HUES6 (cell line): ENCODE measurements at regions not wholly inside any gene's neighbourhood (a gene's known extent, or its start where the extent isn't known, plus 50 kb on each side); places are given as distances from the start of the nearest gene placed in this dataset.

Experiments
- H3K27ac ChIP-seq: 2 replicates; pipeline ENCODE4 v1.7.0; 2013; ENCODE audit warnings: low read depth, mild to moderate bottlenecking, low read length, inconsistent platforms
- H3K27me3 ChIP-seq: 2 replicates; pipeline ENCODE4 v1.6.1; 2013; ENCODE audit warnings: low read length; ENCODE audit not compliant: control insufficient read depth, insufficient read depth
- H3K36me3 ChIP-seq: 2 replicates; pipeline ENCODE4 v1.6.1; 2013; ENCODE audit warnings: low read length; ENCODE audit not compliant: control insufficient read depth, insufficient read depth
- H3K4me1 ChIP-seq: 2 replicates; pipeline ENCODE4 v1.6.1; 2013; ENCODE audit warnings: low read length; ENCODE audit not compliant: control insufficient read depth, insufficient read depth
- H3K4me3 ChIP-seq: 2 replicates; pipeline ENCODE4 v1.5.1; 2013; ENCODE audit warnings: low read depth, low read length
- H3K9ac ChIP-seq: one replicate; pipeline ENCODE4 v1.6.1; 2013; ENCODE audit warnings: mild to moderate bottlenecking, low read length
- H3K9me3 ChIP-seq: 2 replicates; pipeline ENCODE4 v1.6.1; 2013; ENCODE audit warnings: low read depth, low read length; ENCODE audit not compliant: control insufficient read depth, insufficient read depth

DNA sequence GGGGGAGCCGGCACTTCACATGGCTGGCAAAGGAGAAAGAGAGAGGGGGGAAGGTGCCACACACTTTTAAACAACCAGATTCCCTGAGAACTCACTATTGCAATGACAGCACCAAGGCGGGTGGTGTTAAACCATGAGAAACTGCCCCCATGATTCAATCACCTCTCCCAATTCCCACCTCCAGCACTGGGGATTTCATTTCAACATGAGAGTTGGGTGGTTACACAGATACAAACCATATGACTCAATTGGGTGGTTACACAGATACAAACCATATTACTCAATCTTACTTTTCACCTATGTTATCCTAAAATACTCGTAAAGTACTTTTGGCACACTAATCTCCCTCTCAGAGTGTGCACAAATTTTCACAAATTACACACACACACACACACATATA lies 1097.5 kb upstream of the TMPRSS15 start:
- H3K9ac ChIP-seq, result no peak overlapping the region
- H3K27me3 ChIP-seq, result no peaks in the 10 kb centered on the region
- H3K4me1 ChIP-seq, result no peaks in the 10 kb centered on the region
- no peaks in the 10 kb centered on the region for H3K36me3 ChIP-seq
- H3K4me3 ChIP-seq, result no peak overlapping the region
- H3K27ac ChIP-seq, result no peak overlapping the region
- H3K9me3 ChIP-seq, result no peaks in the 10 kb centered on the region

DNA sequence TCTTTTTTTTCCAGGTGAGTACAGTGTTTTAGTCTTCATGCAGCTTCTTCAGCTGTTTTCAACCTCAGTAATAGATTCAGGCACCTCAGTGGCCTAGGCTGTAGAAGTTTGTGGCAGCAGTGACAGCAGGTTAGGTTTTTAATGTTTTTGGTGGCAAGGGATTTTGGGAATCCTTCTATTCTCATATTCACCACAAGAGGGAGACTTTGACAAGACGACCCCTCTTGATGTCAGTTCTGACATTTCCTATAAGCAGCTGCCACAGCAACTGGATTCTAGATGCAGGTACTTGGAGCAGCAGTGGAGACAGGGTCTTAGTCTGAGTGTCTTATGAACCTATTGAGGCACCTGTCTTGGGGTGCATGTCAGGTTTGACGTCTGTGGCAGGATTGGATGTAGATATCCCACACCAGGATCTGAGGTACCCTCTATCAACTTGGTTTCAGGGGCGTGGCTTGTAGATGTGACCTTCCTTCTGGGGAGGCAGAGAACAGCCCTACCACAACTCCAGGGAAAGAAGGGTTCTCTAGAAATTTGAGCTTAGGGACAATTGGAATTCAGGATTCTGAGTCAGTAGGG lies 1104.2 kb upstream of the TMPRSS15 start:
- no peaks in the 10 kb centered on the region for H3K9me3 ChIP-seq
- no peaks in the 10 kb centered on the region for H3K4me1 ChIP-seq
- H3K9ac ChIP-seq, result no peak overlapping the region
- H3K27ac ChIP-seq, result no peak overlapping the region
- no peaks in the 10 kb centered on the region for H3K36me3 ChIP-seq
- H3K27me3 ChIP-seq, result no peaks in the 10 kb centered on the region
- no peak overlapping the region for H3K4me3 ChIP-seq

DNA sequence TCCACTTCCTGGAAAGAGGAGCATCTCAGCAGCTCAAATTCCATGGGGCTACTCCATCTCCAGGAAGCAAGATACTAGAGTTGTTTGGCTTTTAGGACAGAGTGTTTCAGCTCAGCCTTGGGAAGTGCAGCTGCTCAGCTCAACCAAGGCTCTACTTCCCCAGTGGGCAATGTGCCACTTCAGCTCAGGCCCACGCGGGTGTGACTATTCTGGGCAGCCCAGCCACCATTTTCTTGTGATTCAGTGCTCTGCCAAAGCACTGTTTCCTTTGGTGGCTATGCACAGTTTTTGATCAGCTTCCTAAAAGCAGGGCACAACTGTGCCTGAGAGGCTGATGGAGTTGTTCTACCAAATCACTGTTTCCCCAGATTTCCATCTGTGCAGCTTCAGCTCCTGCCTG lies 1104.9 kb upstream of the TMPRSS15 start:
- Histone ChIP-seq H3K27ac (no peak overlapping the region), H3K9ac (no peak overlapping the region), H3K27me3 (no peaks in the 10 kb centered on the region), H3K36me3 (no peaks in the 10 kb centered on the region), H3K4me3 (no peak overlapping the region), H3K4me1 (no peaks in the 10 kb centered on the region), H3K9me3 (no peaks in the 10 kb centered on the region)

DNA sequence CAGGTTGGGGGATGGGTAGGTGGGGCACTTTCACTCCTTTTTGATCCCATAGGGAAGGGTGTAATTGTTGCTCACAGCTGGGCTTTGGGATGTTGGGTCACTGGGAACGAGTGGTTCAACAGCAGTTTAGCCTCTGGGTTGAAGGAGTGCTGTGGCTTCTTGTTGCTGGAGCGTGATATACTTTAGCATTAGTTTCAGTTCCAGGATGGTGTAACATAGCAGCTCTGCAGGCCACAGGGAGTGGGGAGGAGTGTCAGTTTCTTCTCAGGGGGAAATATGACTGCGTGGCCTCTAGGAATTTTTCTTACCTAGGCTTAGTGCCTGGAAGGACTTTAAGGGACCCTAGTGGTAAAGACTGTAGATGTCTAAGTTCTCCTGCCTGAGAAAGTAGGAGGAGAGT lies 1105.3 kb upstream of the TMPRSS15 start:
- no peaks in the 10 kb centered on the region for H3K9me3 ChIP-seq
- H3K27ac ChIP-seq, result no peak overlapping the region
- no peaks in the 10 kb centered on the region for H3K36me3 ChIP-seq
- no peaks in the 10 kb centered on the region for H3K4me1 ChIP-seq
- H3K4me3 ChIP-seq, result no peak overlapping the region
- H3K27me3 ChIP-seq, result no peaks in the 10 kb centered on the region
- H3K9ac ChIP-seq, result no peak overlapping the region

DNA sequence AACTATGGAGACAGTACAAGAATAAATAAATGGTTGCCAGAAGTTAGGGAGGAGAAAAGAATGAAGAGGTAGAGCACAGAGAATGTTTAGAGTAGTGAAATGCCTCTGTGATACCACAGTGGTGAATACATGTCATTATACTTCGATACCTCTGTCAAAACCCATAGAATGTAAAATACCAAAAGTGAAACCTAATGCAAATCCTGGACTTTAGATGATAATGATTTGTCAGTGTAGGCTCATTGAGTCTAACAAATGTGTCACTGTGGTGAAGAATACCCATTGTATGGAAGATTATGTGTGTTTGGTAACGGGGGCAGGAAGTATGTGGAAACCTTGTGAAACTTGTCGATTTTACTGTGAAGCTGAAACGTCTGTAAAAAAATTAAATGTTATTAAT lies 1106.5 kb upstream of the TMPRSS15 start:
- 0 out of 2 replicates have a peak, but pooled peaks cover under 1% of the 10 kb centered on the region for H3K9me3 ChIP-seq
- H3K27me3 ChIP-seq, result no peaks in the 10 kb centered on the region
- H3K9ac ChIP-seq, result no peak overlapping the region
- no peak overlapping the region for H3K4me3 ChIP-seq
- H3K27ac ChIP-seq, result no peak overlapping the region
- H3K36me3 ChIP-seq, result no peaks in the 10 kb centered on the region
- no peaks in the 10 kb centered on the region for H3K4me1 ChIP-seq

DNA sequence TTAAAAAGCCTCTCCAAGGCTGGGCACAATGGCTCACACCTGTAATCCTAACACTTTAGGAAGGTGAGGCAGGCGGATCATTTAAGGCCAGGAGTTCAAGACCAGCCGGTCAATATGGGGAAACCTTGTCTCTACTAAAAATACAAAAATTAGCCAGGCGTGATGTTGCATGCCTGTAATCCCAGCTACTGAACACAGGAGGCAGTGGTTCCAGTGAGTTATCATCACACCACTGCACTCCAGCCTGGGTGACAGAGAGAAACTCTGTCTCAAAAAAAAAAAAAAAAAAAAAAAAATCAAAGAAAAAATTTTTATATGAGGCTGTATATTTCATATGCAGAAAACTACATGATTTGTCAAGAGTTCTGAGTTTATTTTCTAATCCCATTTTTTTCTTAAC lies 1107.1 kb upstream of the TMPRSS15 start:
- H3K9me3 ChIP-seq, result 0 out of 2 replicates have a peak, but pooled peaks cover 4% of the 10 kb centered on the region
- no peak overlapping the region for H3K27ac ChIP-seq
- no peaks in the 10 kb centered on the region for H3K36me3 ChIP-seq
- no peak overlapping the region for H3K9ac ChIP-seq
- no peaks in the 10 kb centered on the region for H3K27me3 ChIP-seq
- no peaks in the 10 kb centered on the region for H3K4me1 ChIP-seq
- H3K4me3 ChIP-seq, result no peak overlapping the region

DNA sequence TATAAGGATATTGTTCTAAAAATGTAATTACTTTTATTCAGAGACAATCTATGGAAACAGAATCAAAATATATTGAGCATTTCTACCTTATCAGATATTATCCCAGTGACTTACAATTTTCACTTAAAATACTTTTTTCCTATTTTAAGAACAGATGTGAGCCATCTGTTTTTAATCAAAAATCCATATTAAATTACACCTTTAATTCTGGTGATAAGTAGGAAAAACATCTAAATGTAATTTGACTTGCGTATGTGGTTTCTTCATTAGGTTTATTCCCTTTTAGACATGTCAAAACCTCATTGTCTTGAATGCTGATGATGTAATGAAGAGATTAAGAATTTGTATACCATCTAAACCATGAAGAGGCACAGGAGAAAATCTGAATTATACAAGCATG lies 1118.8 kb upstream of the TMPRSS15 start:
- no peaks in the 10 kb centered on the region for H3K4me1 ChIP-seq

DNA sequence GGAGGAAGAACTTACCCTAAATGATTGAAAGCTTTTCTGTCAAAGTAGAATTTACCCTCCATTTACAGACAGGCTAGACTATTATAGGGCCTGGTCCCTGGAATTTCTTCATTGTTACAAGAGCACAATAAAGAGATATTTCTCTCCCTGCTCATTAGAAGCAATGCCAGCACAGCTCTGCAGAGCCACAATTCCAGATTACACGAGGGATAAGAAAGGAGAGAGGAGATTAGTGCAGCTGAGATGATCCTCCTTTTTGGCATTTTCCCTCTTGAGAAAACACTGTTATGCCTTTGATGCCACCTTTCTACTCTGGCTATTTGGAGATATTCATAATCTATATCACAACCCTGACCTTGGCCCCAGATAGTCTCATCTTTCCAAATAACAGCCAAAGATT lies 1119.5 kb upstream of the TMPRSS15 start:
- H3K4me3 ChIP-seq, result no peak overlapping the region
- no peaks in the 10 kb centered on the region for H3K27me3 ChIP-seq
- no peaks in the 10 kb centered on the region for H3K4me1 ChIP-seq
- no peak overlapping the region for H3K27ac ChIP-seq
- no peaks in the 10 kb centered on the region for H3K36me3 ChIP-seq
- no peak overlapping the region for H3K9ac ChIP-seq
- H3K9me3 ChIP-seq, result no peaks in the 10 kb centered on the region

More for the DNA sequence above, 1118.8 kb upstream of the TMPRSS15 start:
- Histone ChIP-seq H3K36me3 (no peaks in the 10 kb centered on the region), H3K4me3 (no peak overlapping the region), H3K9me3 (no peaks in the 10 kb centered on the region), H3K9ac (no peak overlapping the region), H3K27me3 (no peaks in the 10 kb centered on the region), H3K27ac (no peak overlapping the region)

DNA sequence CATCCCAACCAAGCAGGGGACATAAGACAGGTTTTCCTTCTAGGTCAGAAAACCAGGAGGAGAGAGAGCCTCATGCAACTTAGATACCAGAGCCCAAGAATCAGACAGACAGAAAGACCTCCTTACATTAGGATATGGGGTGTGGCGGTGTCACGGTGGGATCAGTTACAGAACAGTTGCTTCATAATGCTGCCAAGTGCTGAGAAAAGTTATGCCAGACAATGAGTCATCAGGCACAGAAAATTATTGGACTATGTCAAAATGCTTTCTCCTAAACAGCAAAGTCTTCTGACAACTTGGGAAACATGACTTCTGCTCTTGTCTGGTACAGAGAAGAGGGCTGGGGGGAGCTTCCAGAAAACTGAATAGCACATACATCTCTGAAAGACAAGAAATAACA lies 1120.2 kb upstream of the TMPRSS15 start:
- Histone ChIP-seq H3K4me3 (no peak overlapping the region), H3K9me3 (no peaks in the 10 kb centered on the region), H3K4me1 (no peaks in the 10 kb centered on the region), H3K9ac (no peak overlapping the region), H3K36me3 (no peaks in the 10 kb centered on the region), H3K27me3 (no peaks in the 10 kb centered on the region), H3K27ac (no peak overlapping the region)

DNA sequence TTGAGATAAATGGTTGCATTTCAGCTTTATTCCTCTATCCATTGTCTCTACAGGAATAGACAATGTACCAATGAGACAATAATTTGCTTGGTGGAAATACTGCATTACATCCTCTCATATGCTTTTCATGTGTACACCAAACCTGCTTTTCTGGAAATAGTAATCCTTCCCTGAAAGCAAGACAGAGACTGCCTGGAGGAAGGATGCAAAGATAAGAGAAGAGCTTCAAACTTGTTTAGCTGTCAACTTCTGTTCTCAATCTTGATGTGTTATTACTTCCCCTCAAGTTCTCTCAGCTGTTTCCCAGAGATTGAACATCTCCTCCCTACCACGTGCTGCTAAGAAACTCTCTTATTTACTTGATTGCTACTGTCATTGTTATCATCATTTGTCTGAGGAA lies 1125.4 kb upstream of the TMPRSS15 start:
- H3K4me1 ChIP-seq, result no peaks in the 10 kb centered on the region
- no peak overlapping the region for H3K4me3 ChIP-seq
- H3K36me3 ChIP-seq, result no peaks in the 10 kb centered on the region
- H3K27me3 ChIP-seq, result no peaks in the 10 kb centered on the region
- no peaks in the 10 kb centered on the region for H3K9me3 ChIP-seq
- H3K9ac ChIP-seq, result no peak overlapping the region
- no peak overlapping the region for H3K27ac ChIP-seq

DNA sequence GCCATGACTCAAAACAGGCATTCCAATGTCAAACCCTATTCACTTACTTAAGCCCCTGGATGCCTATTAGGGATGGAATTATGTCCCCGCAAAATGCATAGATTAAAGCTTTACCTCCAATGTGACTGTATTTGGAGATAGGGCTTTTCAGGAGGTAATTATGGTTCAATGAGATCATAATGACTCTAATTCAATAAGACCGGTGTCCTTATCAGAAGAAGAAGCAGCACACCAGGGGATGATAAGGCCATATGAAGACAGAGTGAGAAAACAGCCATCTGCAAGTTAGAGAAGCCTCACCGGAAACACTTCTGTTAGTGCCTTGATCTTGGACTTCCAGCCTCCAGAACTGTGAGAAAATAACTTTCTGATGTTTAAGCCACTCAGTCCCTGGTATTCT lies 1131.8 kb upstream of the TMPRSS15 start:
- Histone ChIP-seq H3K9ac (no peak overlapping the region), H3K27me3 (no peaks in the 10 kb centered on the region), H3K27ac (no peak overlapping the region), H3K9me3 (no peaks in the 10 kb centered on the region), H3K4me3 (no peak overlapping the region), H3K4me1 (no peaks in the 10 kb centered on the region), H3K36me3 (no peaks in the 10 kb centered on the region)

DNA sequence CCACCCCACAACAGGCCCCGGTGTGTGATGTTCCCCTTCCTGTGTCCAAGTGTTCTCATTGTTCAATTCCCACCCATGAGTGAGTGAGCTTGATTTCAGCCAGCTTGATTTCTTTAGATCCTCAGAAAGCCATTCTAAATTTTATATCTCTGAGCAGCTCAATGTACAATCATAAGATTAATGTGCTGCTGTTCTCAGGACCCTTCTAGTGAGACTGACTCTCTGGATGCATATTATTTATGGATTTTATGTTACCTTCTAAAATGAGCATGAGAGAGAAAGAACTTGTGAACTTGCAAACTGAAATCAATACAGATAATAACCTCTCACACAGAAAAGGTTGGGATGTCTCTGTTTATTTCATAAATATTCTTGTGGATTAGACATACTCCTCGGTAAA lies 1133.5 kb upstream of the TMPRSS15 start:
- H3K27me3 ChIP-seq, result no peaks in the 10 kb centered on the region
- no peak overlapping the region for H3K27ac ChIP-seq
- no peak overlapping the region for H3K4me3 ChIP-seq
- H3K9me3 ChIP-seq, result no peaks in the 10 kb centered on the region
- no peaks in the 10 kb centered on the region for H3K4me1 ChIP-seq
- no peak overlapping the region for H3K9ac ChIP-seq
- H3K36me3 ChIP-seq, result no peaks in the 10 kb centered on the region
